ENCODE measurements at regions not wholly inside any gene's neighbourhood (a gene's known extent, or its start where the extent isn't known, plus 50 kb on each side); places are given as distances from the start of the nearest gene placed in this dataset.

GRCh38 chr16:5977329-5977728 lies 879.7 kb upstream of the EEF2KMT start:
- TF ChIP-seq CTCF (conservative IDR thresholded peaks at IDR 0.05; ENCODE audit: low read length) (no peak), EZH2phosphoT487 (IDR thresholded peaks at IDR 0.05; ENCODE audit: borderline replicate concordance, low read depth, low read length) (no peak)
